GM12874 (cell line): ENCODE measurements at regions not wholly inside any gene's neighbourhood (a gene's known extent, or its start where the extent isn't known, plus 50 kb on each side); places are given as distances from the start of the nearest gene placed in this dataset.

Source experiments
- TF ChIP-seq, protein P1 (sequence below): IDR thresholded peaks from 2 replicates; pipeline ENCODE4 v1.5.1; 2011; ENCODE audit warnings: low read depth, mild to moderate bottlenecking, control low read depth, low read length, moderate library complexity; ENCODE audit not compliant: insufficient read depth

DNA sequence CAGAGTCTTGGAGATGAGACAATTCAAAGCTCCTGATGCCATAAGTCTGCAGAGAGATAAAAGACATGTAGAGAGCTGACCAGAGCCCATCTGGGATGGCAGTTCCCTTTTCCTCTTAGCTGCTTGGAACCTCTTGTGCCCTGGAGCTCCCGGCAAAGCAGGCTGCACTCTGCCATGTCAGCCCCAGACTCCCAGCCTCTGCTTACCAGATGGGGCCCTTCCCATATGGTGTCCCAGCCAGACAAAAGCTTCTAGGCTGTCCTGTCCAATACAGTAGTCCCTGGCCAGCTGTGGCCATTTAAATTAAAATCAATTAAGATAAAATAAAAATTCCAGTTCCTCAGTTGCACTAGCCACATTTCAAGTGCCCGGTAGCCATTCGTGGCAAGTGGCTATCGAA is 303.9 kb downstream of the TTC6 start:
- TF ChIP-seq, protein P1, sequence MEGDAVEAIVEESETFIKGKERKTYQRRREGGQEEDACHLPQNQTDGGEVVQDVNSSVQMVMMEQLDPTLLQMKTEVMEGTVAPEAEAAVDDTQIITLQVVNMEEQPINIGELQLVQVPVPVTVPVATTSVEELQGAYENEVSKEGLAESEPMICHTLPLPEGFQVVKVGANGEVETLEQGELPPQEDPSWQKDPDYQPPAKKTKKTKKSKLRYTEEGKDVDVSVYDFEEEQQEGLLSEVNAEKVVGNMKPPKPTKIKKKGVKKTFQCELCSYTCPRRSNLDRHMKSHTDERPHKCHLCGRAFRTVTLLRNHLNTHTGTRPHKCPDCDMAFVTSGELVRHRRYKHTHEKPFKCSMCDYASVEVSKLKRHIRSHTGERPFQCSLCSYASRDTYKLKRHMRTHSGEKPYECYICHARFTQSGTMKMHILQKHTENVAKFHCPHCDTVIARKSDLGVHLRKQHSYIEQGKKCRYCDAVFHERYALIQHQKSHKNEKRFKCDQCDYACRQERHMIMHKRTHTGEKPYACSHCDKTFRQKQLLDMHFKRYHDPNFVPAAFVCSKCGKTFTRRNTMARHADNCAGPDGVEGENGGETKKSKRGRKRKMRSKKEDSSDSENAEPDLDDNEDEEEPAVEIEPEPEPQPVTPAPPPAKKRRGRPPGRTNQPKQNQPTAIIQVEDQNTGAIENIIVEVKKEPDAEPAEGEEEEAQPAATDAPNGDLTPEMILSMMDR, result no peak

DNA sequence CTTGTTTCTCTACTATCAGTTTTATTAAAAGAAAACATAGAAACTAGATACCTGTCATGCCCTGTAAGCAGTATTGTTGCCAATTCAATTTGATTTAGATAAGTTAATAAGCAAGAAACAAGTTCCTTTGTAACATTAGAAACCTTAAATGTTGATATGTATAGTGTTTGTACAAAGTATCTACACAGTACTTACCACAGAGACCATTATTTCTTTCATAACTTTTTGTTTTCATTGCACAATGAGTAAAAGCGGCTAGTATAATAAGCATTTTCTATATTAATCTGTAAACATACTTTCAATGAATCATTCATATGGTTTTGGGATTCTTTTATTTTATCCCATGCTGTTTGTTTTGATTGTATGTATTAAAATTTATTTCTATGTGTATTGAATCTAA is 305.1 kb downstream of the TTC6 start:
- TF ChIP-seq, protein P1, result no peak

DNA sequence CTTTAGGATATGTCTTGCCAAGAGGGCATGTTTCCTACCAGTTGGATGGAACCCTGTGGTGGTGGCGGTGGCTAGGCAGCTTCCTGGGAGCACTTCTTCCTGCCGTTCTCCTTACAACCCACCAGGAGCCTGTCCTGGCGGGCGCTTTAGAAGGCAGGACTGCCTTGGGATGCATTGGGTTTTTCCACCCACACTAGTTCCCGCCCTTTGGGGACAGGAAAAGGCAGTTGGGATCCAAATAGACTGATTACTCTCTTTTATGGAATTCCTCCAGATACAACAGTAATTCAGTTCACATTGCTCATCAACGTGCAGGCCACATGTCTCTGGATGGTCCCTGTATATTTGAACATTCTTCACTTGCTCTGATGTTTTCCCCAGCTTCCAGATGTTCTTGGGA is 305.7 kb upstream of the SSTR1 start:
- TF ChIP-seq, protein P1, result no peak

DNA sequence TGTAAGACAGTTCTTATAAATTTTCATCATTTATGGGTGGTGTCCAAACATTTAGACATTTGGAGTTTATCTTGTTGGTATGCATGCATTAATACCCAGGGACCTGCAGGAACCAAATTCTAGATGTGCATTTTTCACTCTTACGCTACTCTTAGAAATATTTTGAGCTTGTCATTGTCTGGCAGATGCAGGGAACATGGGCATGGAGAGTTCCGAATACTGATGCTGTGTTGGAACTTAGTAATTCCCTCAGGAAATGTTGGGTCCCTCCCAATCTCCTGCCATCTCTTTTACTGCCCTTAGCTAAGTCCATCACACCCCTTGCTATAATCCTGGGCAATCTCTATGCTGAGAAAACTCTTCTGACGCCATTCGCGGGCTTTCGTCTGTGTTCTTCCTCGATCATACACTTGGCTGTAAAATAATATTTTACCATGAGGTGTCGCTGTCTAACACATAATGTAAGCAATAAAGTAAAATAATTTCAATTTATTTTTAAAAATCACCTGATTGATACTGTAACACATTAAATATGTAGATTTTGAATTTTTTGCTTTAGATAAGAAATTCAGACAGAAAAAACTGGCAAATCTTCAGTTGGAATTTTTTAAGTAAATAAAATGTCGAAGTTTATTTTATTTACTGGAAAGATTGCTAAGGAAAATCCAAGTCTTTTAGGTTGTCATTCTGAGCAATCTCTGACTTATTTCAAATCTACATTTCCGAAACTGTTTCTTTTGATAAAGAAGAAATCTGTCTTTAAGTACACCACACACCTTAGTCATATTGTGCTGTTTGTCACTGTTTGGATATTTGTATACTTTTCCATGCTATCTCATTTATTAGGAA is 304.1 kb upstream of the SSTR1 start:
- TF ChIP-seq, protein P1, result no peak

DNA sequence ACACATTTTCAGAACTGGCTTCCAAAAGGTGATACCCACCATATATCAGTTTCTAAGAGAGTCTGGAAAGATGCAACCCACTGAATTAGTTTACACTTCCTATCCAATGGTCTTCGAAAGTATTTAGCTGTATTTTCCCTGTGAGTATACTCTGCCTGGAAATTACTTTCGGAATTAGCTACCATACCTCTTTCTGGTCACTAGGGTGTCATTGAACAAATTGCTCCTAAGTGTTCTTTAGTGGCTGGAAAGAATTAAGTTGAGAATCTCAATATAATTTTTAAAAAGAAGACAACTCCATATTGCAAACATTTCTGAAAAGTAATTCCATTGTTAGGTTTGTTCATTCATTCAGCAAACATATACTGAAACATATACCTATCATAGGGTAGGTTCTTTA is 283.1 kb upstream of the SSTR1 start:
- TF ChIP-seq, protein P1, result no peak

DNA sequence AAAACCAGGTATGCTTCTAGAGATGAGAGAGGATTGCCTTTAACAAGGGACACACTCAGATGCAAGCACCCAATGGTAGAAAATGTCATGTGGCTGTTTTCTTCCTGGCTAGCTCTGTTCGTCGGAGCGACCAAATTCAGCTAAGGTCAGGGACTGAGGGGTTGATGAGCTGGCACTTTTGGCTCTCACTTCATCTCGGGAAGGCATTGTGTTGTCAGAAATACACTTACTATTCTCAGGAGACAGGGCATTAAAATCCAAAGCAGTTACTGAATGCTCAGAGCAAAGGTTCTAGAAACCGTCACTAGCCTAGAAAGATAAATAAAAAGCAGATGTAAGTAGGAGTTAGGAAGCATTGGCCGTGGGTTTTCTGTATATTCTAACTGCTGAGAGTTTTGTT is 275.7 kb upstream of the SSTR1 start:
- TF ChIP-seq, protein P1, result no peak

DNA sequence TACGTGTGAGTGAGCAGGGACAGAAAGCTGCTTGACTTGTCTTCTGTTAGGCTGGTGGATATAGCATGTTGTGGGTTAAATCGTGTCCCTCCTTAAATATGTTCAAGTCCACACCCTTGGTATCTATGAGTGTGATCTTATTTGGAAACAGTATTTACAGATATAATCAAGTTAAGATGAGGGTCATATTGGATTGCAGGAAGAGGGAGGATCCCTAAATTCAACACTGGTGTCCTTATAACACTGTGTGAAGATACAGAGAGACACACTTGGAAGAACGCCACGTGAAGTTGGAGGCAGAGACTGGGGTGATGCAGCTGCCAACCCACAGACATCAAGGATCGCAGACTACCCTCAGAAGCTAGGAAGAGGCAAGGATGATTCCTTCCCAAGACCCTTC is 275.2 kb upstream of the SSTR1 start:
- TF ChIP-seq, protein P1, result no peak

DNA sequence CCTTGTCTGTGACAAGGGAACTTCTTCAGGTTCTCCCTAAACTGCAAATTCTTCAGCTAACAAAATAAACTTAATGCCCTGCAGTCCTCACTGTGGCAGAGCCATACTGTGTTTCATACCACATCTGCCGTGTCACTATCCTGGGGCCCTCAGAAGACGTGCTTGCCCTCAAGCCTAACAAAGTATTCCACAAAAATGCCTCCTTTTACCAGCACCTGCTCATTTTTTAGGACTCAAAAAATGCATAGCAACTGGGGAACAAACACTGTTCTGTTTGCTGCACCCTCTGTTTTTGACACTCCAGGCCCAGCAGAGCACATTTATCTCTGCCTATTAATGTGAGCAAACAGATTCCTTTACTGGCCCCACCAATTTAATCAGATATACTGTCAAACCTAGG is 270.7 kb upstream of the SSTR1 start:
- TF ChIP-seq, protein P1, result no peak
